HCT116 (cell line): ENCODE measurements at regions not wholly inside any gene's neighbourhood (a gene's known extent, or its start where the extent isn't known, plus 50 kb on each side); places are given as distances from the start of the nearest gene placed in this dataset.

ENCODE experiments used
- ATAC-seq: fragments of 200-7000 bp; cut with Tn5 transposase; 2 replicates; pipeline ENCODE4 v1.9.1; 2020; ENCODE audit warnings: mild to moderate bottlenecking, moderate library complexity
- BruUV-seq: library from RNA; stranded (reverse); fragments of 400-500 nt; replicated peaks from 2 replicates; lab custom pipeline; 2021; lab: Mats Ljungman, UMichigan
- CTCF ChIA-PET: fragments of 300-600 bp; sonication (Branson Sonifier 250); formaldehyde crosslinking; loops from one replicate; lab custom pipeline; 2021; ENCODE audit warnings: antibody characterized with exemption; lab: Charles Lee
- POLR2A ChIA-PET: fragments of 300-600, 350-600 bp; sonication (Branson Sonifier 250); formaldehyde crosslinking; loops from one replicate; lab custom pipeline; 2021; ENCODE audit warnings: antibody characterized with exemption; lab: Charles Lee
- RAD21 ChIA-PET, 2 experiments: fragments of 300-600 bp; sonication (Branson Sonifier 250); formaldehyde crosslinking; loops; one replicate each; lab custom pipeline; 2023; ENCODE audit warnings: low total read pairs in 2 of 2; ENCODE audit not compliant: uncharacterized antibody in 2 of 2, unreplicated experiment in 2 of 2, low non-redundant PET in 1 of 2; lab: Charles Lee
- DNase-seq: peaks from one replicate; pipeline ENCODE4 v3.0.0-alpha.2; 2010; ENCODE audit warnings: low read depth, low spot score
- H2AFZ ChIP-seq: fragments of 200-600 bp; shearing (Covaris generic), sonication (generic); 2 replicates; pipeline ENCODE4 v1.6.1; 2017; ENCODE audit warnings: low read depth, mixed run types, mixed read lengths, antibody characterized with exemption, low read length; ENCODE audit not compliant: poor library complexity, severe bottlenecking
- H3K27ac ChIP-seq: 2 replicates; pipeline ENCODE4 v1.5.1; 2012; ENCODE audit warnings: low read depth, low read length
- H3K27me3 ChIP-seq: fragments of 200-600 bp; sonication (generic); 2 replicates; pipeline ENCODE4 v1.6.1; 2016; ENCODE audit warnings: mixed run types, low read length, mixed read lengths; ENCODE audit not compliant: insufficient read depth
- H3K36me3 ChIP-seq, 2 experiments: fragments of 200-500 bp in 1 of 2; fragments of 200-600 bp in 1 of 2; sonication (Bioruptor generic) in 1 of 2; sonication (generic) in 1 of 2; 2 replicates each; pipeline versions ENCODE4 v1.5.1 to v1.6.1; 2014 to 2016; ENCODE audit warnings: low read length in 2 of 2, inconsistent platforms in 1 of 2, mixed read lengths in 1 of 2, mixed run types in 1 of 2; ENCODE audit not compliant: insufficient read depth in 2 of 2, control insufficient read depth in 1 of 2
- H3K4me1 ChIP-seq, 2 experiments: fragments of 200-600 bp in 1 of 2; sonication (generic) in 1 of 2; 2 replicates each; pipeline versions ENCODE4 v1.5.1 to v1.6.1; 2012 to 2017; ENCODE audit warnings: low read length in 2 of 2, inconsistent platforms in 1 of 2, mild to moderate bottlenecking in 1 of 2, mixed read lengths in 1 of 2, mixed run types in 1 of 2, moderate library complexity in 1 of 2; ENCODE audit not compliant: insufficient read depth in 2 of 2, control insufficient read depth in 1 of 2
- H3K4me2 ChIP-seq: fragments of 200-600 bp; sonication (generic); 2 replicates; pipeline ENCODE4 v1.6.1; 2017; ENCODE audit warnings: mixed run types, low read length, mixed read lengths
- H3K4me3 ChIP-seq, 2 experiments: fragments of 200-600 bp in 1 of 2; sonication (generic) in 1 of 2; replicated peaks in 1 of 2; 2 replicates each; pipeline ENCODE4 v1.5.1; 2011 to 2016; ENCODE audit warnings: low read length in 2 of 2, control low read depth in 1 of 2, low read depth in 1 of 2, mild to moderate bottlenecking in 1 of 2, mixed read lengths in 1 of 2, mixed run types in 1 of 2
- H3K79me2 ChIP-seq: fragments of 200-600 bp; sonication (generic); 2 replicates; pipeline ENCODE4 v1.6.1; 2017; ENCODE audit warnings: mild to moderate bottlenecking, mixed run types, low read length, moderate library complexity, mixed read lengths; ENCODE audit not compliant: insufficient read depth
- H3K9ac ChIP-seq: fragments of 200-600 bp; sonication (generic); 2 replicates; pipeline ENCODE4 v1.6.1; 2016; ENCODE audit warnings: low read length, mixed read lengths
- H3K9me2 ChIP-seq: fragments of 200-600 bp; sonication (generic), shearing (Covaris generic); 2 replicates; pipeline ENCODE4 v1.6.1; 2017; ENCODE audit warnings: mixed run types, mild to moderate bottlenecking, moderate library complexity; ENCODE audit not compliant: insufficient read depth
- H3K9me3 ChIP-seq, 2 experiments: fragments of 200-500 bp in 1 of 2; fragments of 200-600 bp in 1 of 2; sonication (Bioruptor generic) in 1 of 2; sonication (generic) in 1 of 2; 2 replicates each; pipeline ENCODE4 v1.6.1; 2014 to 2017; ENCODE audit warnings: low read length in 2 of 2, mixed read lengths in 2 of 2, inconsistent platforms in 1 of 2, low read depth in 1 of 2, mild to moderate bottlenecking in 1 of 2, mixed run types in 1 of 2, moderate library complexity in 1 of 2; ENCODE audit not compliant: control insufficient read depth in 1 of 2, insufficient read depth in 1 of 2
- H4K20me1 ChIP-seq: fragments of 200-600 bp; sonication (generic), shearing (Covaris generic); 2 replicates; pipeline ENCODE4 v1.6.1; 2017; ENCODE audit warnings: mixed run types, mild to moderate bottlenecking, moderate library complexity; ENCODE audit not compliant: insufficient read depth
- CEBPB ChIP-seq: IDR thresholded peaks from 2 replicates; pipeline ENCODE4 v1.6.1; 2012; ENCODE audit warnings: low read depth
- CTCF ChIP-seq, 3 experiments: fragments of 200-600 bp in 1 of 3; sonication (generic) in 1 of 3; IDR thresholded peaks in 2 of 3; conservative IDR thresholded peaks in 1 of 3; 2 replicates each; pipeline ENCODE4 v1.5.1; 2012 to 2017; ENCODE audit warnings: low read depth in 2 of 3, low read length in 2 of 3, antibody characterized with exemption in 1 of 3, borderline replicate concordance in 1 of 3, control low read depth in 1 of 3, mild to moderate bottlenecking in 1 of 3, mixed read lengths in 1 of 3, mixed run types in 1 of 3, moderate library complexity in 1 of 3; ENCODE audit not compliant: insufficient read depth in 1 of 3
- EZH2phosphoT487 ChIP-seq: fragments of 200-600 bp; IDR thresholded peaks from 2 replicates; pipeline ENCODE4 v1.6.1; 2018; ENCODE audit warnings: antibody characterized with exemption, borderline replicate concordance
- FOSL1 ChIP-seq: IDR thresholded peaks from 2 replicates; pipeline ENCODE4 v1.6.1; 2012; ENCODE audit warnings: low read depth
- POLR2AphosphoS5 ChIP-seq: IDR thresholded peaks from 2 replicates; pipeline ENCODE4 v1.6.1; 2011; ENCODE audit warnings: mild to moderate bottlenecking, low read depth, low read length, moderate library complexity
- SIN3A ChIP-seq: IDR thresholded peaks from 2 replicates; pipeline ENCODE4 v1.6.1; 2012; ENCODE audit warnings: low read depth
- SP1 ChIP-seq: IDR thresholded peaks from 2 replicates; pipeline ENCODE4 v1.6.1; 2012; ENCODE audit warnings: low read depth
- TCF7L2 ChIP-seq: IDR thresholded peaks from 2 replicates; pipeline ENCODE4 v1.7.0; 2011; ENCODE audit warnings: borderline replicate concordance, inconsistent platforms; ENCODE audit not compliant: insufficient read depth, insufficient read length; ENCODE audit errors: extremely low read depth
- YY1 ChIP-seq: IDR thresholded peaks from 2 replicates; pipeline ENCODE4 v1.6.1; 2011; ENCODE audit warnings: low read length, low read depth, moderate library complexity, mild to moderate bottlenecking; ENCODE audit not compliant: insufficient replicate concordance; ENCODE audit errors: extremely low read depth
- ZFX ChIP-seq: fragments of 450-650 bp; IDR thresholded peaks from 2 replicates; pipeline ENCODE4 v1.6.1; 2017
- ZNF274 ChIP-seq: fragments of 200-500 bp; sonication (Bioruptor generic); IDR thresholded peaks from 2 replicates; pipeline ENCODE4 v1.6.1; 2014; ENCODE audit warnings: mild to moderate bottlenecking, low read depth, low read length, inconsistent platforms
- intact Hi-C: fragments of 100-400 bp; cut with micrococcal nuclease; formaldehyde crosslinking; loops from 2 replicates; pipeline ENCODE4 v1.10.0; 2022
- TF ChIP-seq, protein P1 (sequence below): IDR thresholded peaks from 2 replicates; pipeline ENCODE4 v1.6.1; 2012
- TF ChIP-seq, protein P2 (sequence below): IDR thresholded peaks from 2 replicates; pipeline ENCODE4 v1.6.1; 2011; ENCODE audit warnings: mild to moderate bottlenecking, low read length, moderate library complexity; ENCODE audit not compliant: insufficient replicate concordance; ENCODE audit errors: extremely low read depth

DNA sequence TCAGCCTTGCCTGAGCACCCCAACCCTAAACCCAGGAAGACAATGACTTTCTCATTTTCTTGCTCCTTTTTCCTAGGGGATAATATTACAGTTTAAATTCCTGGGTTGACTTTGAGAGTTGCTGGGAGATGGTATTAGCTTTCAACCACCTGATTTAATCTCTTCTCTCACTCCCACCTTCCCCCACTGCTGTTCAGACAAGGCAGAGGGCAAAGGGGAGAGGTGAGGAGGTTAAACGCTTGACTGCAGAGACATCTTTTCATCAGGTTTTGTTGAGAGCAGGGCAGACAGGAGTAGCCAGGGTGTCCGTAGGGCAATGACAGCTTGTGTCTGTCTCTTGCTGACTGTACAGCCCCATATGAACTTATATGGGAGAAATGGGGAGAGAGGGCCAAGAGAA lies 811.2 kb downstream of the MAFB start (continued):
- TF ChIP-seq, protein P1, sequence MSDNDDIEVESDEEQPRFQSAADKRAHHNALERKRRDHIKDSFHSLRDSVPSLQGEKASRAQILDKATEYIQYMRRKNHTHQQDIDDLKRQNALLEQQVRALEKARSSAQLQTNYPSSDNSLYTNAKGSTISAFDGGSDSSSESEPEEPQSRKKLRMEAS, result no peak
- TF ChIP-seq FOSL1 (no peak), SIN3A (no peak), SP1 (no peak), CTCF (IDR thresholded peaks at IDR 0.05 in 2 of 3, conservative IDR thresholded peaks at IDR 0.05 in 1 of 3; ENCODE audit: borderline replicate concordance in 1 of 3, insufficient read depth in 1 of 3, low read depth in 2 of 3, low read length in 2 of 3) (no peak), ZFX (no peak)

GRCh38 chr20:39876976-39877635 lies 811.9 kb downstream of the MAFB start:
- ATAC-seq, result no peak
- no peaks in the 10 kb centered on the region for H3K4me1 ChIP-seq
- no peak overlapping the region for H3K27ac ChIP-seq
- H3K36me3 ChIP-seq, result no peaks in the 10 kb centered on the region
- H2AFZ ChIP-seq, result no peak overlapping the region
- H3K9ac ChIP-seq, result no peak overlapping the region
- RAD21 ChIA-PET, result no interaction called here
- no peaks in the 10 kb centered on the region for H3K27me3 ChIP-seq
- POLR2A ChIA-PET, result no interaction called here
- no peak overlapping the region for H3K4me2 ChIP-seq
- H4K20me1 ChIP-seq, result no peaks in the 10 kb centered on the region
- intact Hi-C loops, result no loop called here
- no peak for DNase-seq
- CTCF ChIA-PET, result interaction anchor here (1.5 kb wide), 1 partner anchor 765 kb away, joined by 4 read pairs; no protein-coding TSS in a partner anchor
- peaks cover 0 to 4% of the 10 kb centered on the region in 2 experiments; a peak in 2 of 4 replicates for H3K9me3 ChIP-seq
- H3K9me2 ChIP-seq, result no peaks in the 10 kb centered on the region
- no peak overlapping the region for H3K4me3 ChIP-seq
- H3K79me2 ChIP-seq, result no peaks in the 10 kb centered on the region
- BruUV-seq, result no TSS peak
- TF ChIP-seq CEBPB (no peak), ZNF274 (no peak), EZH2phosphoT487 (no peak), YY1 (no peak), TCF7L2 (no peak), POLR2AphosphoS5 (no peak), CTCF (IDR thresholded peaks at IDR 0.05 in 2 of 3, conservative IDR thresholded peaks at IDR 0.05 in 1 of 3; ENCODE audit: borderline replicate concordance in 1 of 3, insufficient read depth in 1 of 3, low read depth in 2 of 3, low read length in 2 of 3) (no peak), ZFX (no peak), SIN3A (no peak)
- TF ChIP-seq, protein P2, sequence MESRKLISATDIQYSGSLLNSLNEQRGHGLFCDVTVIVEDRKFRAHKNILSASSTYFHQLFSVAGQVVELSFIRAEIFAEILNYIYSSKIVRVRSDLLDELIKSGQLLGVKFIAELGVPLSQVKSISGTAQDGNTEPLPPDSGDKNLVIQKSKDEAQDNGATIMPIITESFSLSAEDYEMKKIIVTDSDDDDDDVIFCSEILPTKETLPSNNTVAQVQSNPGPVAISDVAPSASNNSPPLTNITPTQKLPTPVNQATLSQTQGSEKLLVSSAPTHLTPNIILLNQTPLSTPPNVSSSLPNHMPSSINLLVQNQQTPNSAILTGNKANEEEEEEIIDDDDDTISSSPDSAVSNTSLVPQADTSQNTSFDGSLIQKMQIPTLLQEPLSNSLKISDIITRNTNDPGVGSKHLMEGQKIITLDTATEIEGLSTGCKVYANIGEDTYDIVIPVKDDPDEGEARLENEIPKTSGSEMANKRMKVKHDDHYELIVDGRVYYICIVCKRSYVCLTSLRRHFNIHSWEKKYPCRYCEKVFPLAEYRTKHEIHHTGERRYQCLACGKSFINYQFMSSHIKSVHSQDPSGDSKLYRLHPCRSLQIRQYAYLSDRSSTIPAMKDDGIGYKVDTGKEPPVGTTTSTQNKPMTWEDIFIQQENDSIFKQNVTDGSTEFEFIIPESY, result no peak
- TF ChIP-seq, protein P1, result no peak
